ENCODE measurements at regions not wholly inside any gene's neighbourhood (a gene's known extent, or its start where the extent isn't known, plus 50 kb on each side); places are given as distances from the start of the nearest gene placed in this dataset.

DNA sequence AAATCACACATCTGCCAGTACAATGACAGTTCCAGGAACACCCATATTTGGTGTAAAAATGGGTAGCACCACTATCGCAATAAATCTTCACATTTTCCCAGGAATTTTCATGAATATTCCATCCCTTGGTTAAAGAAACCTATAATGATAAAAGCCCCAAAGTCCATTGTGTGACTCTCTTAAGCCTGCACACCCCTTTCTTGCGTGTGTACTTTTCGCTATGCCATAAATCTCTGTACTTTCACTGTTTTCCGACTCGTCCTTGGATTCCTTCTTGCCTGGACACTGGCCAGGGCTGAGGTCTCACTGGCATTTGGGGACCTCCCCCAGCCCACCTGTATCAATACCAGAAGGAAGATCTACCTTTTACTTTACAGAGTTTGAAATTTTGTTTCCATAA, 172.3 kb downstream of the RNF152 start (continued):
- TF ChIP-seq, protein P1, sequence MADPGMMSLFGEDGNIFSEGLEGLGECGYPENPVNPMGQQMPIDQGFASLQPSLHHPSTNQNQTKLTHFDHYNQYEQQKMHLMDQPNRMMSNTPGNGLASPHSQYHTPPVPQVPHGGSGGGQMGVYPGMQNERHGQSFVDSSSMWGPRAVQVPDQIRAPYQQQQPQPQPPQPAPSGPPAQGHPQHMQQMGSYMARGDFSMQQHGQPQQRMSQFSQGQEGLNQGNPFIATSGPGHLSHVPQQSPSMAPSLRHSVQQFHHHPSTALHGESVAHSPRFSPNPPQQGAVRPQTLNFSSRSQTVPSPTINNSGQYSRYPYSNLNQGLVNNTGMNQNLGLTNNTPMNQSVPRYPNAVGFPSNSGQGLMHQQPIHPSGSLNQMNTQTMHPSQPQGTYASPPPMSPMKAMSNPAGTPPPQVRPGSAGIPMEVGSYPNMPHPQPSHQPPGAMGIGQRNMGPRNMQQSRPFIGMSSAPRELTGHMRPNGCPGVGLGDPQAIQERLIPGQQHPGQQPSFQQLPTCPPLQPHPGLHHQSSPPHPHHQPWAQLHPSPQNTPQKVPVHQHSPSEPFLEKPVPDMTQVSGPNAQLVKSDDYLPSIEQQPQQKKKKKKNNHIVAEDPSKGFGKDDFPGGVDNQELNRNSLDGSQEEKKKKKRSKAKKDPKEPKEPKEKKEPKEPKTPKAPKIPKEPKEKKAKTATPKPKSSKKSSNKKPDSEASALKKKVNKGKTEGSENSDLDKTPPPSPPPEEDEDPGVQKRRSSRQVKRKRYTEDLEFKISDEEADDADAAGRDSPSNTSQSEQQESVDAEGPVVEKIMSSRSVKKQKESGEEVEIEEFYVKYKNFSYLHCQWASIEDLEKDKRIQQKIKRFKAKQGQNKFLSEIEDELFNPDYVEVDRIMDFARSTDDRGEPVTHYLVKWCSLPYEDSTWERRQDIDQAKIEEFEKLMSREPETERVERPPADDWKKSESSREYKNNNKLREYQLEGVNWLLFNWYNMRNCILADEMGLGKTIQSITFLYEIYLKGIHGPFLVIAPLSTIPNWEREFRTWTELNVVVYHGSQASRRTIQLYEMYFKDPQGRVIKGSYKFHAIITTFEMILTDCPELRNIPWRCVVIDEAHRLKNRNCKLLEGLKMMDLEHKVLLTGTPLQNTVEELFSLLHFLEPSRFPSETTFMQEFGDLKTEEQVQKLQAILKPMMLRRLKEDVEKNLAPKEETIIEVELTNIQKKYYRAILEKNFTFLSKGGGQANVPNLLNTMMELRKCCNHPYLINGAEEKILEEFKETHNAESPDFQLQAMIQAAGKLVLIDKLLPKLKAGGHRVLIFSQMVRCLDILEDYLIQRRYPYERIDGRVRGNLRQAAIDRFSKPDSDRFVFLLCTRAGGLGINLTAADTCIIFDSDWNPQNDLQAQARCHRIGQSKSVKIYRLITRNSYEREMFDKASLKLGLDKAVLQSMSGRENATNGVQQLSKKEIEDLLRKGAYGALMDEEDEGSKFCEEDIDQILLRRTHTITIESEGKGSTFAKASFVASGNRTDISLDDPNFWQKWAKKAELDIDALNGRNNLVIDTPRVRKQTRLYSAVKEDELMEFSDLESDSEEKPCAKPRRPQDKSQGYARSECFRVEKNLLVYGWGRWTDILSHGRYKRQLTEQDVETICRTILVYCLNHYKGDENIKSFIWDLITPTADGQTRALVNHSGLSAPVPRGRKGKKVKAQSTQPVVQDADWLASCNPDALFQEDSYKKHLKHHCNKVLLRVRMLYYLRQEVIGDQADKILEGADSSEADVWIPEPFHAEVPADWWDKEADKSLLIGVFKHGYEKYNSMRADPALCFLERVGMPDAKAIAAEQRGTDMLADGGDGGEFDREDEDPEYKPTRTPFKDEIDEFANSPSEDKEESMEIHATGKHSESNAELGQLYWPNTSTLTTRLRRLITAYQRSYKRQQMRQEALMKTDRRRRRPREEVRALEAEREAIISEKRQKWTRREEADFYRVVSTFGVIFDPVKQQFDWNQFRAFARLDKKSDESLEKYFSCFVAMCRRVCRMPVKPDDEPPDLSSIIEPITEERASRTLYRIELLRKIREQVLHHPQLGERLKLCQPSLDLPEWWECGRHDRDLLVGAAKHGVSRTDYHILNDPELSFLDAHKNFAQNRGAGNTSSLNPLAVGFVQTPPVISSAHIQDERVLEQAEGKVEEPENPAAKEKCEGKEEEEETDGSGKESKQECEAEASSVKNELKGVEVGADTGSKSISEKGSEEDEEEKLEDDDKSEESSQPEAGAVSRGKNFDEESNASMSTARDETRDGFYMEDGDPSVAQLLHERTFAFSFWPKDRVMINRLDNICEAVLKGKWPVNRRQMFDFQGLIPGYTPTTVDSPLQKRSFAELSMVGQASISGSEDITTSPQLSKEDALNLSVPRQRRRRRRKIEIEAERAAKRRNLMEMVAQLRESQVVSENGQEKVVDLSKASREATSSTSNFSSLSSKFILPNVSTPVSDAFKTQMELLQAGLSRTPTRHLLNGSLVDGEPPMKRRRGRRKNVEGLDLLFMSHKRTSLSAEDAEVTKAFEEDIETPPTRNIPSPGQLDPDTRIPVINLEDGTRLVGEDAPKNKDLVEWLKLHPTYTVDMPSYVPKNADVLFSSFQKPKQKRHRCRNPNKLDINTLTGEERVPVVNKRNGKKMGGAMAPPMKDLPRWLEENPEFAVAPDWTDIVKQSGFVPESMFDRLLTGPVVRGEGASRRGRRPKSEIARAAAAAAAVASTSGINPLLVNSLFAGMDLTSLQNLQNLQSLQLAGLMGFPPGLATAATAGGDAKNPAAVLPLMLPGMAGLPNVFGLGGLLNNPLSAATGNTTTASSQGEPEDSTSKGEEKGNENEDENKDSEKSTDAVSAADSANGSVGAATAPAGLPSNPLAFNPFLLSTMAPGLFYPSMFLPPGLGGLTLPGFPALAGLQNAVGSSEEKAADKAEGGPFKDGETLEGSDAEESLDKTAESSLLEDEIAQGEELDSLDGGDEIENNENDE (IDR thresholded peaks at IDR 0.05; ENCODE audit: low read depth, low read length): no peak
- TF ChIP-seq IFI16 (CRISPR knock-in tag; IDR thresholded peaks at IDR 0.05) (no peak), ZNF282 (CRISPR knock-in tag; IDR thresholded peaks at IDR 0.05) (no peak), ZBTB7A (IDR thresholded peaks at IDR 0.05; ENCODE audit: borderline replicate concordance, control insufficient read depth, low read depth, low read length) (no peak), EGR1 (conservative IDR thresholded peaks at IDR 0.05) (no peak)
- TF ChIP-seq, protein P2, sequence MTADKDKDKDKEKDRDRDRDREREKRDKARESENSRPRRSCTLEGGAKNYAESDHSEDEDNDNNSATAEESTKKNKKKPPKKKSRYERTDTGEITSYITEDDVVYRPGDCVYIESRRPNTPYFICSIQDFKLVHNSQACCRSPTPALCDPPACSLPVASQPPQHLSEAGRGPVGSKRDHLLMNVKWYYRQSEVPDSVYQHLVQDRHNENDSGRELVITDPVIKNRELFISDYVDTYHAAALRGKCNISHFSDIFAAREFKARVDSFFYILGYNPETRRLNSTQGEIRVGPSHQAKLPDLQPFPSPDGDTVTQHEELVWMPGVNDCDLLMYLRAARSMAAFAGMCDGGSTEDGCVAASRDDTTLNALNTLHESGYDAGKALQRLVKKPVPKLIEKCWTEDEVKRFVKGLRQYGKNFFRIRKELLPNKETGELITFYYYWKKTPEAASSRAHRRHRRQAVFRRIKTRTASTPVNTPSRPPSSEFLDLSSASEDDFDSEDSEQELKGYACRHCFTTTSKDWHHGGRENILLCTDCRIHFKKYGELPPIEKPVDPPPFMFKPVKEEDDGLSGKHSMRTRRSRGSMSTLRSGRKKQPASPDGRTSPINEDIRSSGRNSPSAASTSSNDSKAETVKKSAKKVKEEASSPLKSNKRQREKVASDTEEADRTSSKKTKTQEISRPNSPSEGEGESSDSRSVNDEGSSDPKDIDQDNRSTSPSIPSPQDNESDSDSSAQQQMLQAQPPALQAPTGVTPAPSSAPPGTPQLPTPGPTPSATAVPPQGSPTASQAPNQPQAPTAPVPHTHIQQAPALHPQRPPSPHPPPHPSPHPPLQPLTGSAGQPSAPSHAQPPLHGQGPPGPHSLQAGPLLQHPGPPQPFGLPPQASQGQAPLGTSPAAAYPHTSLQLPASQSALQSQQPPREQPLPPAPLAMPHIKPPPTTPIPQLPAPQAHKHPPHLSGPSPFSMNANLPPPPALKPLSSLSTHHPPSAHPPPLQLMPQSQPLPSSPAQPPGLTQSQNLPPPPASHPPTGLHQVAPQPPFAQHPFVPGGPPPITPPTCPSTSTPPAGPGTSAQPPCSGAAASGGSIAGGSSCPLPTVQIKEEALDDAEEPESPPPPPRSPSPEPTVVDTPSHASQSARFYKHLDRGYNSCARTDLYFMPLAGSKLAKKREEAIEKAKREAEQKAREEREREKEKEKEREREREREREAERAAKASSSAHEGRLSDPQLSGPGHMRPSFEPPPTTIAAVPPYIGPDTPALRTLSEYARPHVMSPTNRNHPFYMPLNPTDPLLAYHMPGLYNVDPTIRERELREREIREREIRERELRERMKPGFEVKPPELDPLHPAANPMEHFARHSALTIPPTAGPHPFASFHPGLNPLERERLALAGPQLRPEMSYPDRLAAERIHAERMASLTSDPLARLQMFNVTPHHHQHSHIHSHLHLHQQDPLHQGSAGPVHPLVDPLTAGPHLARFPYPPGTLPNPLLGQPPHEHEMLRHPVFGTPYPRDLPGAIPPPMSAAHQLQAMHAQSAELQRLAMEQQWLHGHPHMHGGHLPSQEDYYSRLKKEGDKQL (CRISPR knock-in tag; IDR thresholded peaks at IDR 0.05; ENCODE audit: borderline replicate concordance): no peak
- TF ChIP-seq, protein P3, sequence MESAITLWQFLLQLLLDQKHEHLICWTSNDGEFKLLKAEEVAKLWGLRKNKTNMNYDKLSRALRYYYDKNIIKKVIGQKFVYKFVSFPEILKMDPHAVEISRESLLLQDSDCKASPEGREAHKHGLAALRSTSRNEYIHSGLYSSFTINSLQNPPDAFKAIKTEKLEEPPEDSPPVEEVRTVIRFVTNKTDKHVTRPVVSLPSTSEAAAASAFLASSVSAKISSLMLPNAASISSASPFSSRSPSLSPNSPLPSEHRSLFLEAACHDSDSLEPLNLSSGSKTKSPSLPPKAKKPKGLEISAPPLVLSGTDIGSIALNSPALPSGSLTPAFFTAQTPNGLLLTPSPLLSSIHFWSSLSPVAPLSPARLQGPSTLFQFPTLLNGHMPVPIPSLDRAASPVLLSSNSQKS (CRISPR knock-in tag; IDR thresholded peaks at IDR 0.05): no peak

All from K562 (cell line).